ENCODE measurements at regions not wholly inside any gene's neighbourhood (a gene's known extent, or its start where the extent isn't known, plus 50 kb on each side); places are given as distances from the start of the nearest gene placed in this dataset.

DNA sequence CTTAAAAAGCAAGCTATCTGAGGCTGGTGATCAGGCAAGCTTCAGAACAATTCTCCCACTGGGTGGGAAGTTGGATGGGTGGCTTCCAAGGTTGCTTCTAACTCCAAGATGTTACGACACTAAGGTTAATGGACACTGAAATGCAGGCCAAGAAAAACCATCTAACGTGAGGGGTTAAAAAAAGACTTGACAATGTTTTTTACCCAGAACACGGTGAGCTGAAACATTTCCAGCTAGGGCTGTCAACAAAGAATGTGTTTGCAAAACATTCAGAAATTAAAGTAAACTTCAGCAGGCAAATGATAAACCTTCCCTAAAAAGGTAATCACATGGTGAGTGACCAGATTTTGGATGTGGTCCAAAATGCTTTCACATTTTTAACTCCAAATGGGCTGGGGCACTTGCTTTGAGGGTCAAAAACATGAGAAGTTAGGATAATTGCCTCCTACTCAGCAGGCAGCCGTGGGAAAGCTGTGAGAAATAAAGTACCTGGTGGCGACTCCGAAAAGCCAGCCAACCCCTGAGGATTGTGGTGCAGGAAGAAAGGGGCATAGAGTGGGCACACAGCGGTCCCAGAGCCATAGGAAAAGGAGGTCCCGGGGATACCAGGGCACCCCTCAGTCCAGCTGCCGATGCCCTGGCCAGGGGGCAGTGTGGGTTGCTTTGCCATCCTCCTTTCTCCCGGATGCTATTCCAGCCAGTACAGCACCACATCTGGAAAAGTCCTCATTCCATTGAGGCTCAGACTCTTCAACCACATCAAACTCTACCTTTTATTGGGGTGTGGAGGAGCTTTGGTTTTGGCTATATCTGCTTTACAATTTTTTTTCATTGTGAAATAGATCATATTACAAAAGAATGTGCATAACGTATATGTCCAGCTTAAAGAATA lies 90.0 kb upstream of the ATL2 start:
- no peak overlapping the region for H3K4me3 Mint-ChIP-seq
- H3K27ac Mint-ChIP-seq: peak overlapping the region; percentile 89
- TF ChIP-seq, protein P1, sequence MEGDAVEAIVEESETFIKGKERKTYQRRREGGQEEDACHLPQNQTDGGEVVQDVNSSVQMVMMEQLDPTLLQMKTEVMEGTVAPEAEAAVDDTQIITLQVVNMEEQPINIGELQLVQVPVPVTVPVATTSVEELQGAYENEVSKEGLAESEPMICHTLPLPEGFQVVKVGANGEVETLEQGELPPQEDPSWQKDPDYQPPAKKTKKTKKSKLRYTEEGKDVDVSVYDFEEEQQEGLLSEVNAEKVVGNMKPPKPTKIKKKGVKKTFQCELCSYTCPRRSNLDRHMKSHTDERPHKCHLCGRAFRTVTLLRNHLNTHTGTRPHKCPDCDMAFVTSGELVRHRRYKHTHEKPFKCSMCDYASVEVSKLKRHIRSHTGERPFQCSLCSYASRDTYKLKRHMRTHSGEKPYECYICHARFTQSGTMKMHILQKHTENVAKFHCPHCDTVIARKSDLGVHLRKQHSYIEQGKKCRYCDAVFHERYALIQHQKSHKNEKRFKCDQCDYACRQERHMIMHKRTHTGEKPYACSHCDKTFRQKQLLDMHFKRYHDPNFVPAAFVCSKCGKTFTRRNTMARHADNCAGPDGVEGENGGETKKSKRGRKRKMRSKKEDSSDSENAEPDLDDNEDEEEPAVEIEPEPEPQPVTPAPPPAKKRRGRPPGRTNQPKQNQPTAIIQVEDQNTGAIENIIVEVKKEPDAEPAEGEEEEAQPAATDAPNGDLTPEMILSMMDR (IDR thresholded peaks at IDR 0.05; ENCODE audit: unreplicated experiment): no peak
- DNase-seq (ENCODE audit: low spot score in 2 of 2, unreplicated experiment in 2 of 2): no peak
- no peaks in the 10 kb centered on the region for H3K36me3 Mint-ChIP-seq
- no peaks in the 10 kb centered on the region for H3K9me3 Mint-ChIP-seq
- peaks cover 46% of the 10 kb centered on the region for H3K4me1 Mint-ChIP-seq
- no peaks in the 10 kb centered on the region for H3K27me3 Mint-ChIP-seq (ENCODE audit: low read depth)

DNA sequence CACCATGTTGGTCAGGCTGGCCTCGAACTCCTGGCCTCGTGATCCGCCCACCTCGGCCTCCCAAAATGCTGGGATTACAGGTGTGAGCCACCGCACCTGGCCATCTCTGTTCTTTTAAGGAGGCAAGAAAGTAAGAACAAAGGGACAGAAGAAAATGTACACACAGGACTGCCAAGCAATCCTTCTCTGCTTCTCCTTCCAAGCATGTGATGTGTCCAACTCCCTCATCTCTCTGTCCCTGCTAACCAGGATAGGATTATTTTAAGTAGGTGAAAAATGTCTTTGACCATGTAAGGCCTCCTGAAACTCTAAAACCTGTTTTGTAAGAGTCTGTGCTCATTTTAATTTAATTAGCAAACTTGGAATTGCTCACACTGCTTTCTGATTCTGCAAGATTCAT lies 89.3 kb upstream of the ATL2 start:
- Mint-ChIP-seq H3K4me3 (no peak overlapping the region), H3K9me3 (no peaks in the 10 kb centered on the region), H3K27ac (peak overlapping the region; percentile 89), H3K27me3 (ENCODE audit: low read depth) (no peaks in the 10 kb centered on the region), H3K36me3 (no peaks in the 10 kb centered on the region), H3K4me1 (peaks cover 47% of the 10 kb centered on the region)
- TF ChIP-seq, protein P1 (IDR thresholded peaks at IDR 0.05; ENCODE audit: unreplicated experiment): no peak
- DNase-seq (ENCODE audit: low spot score in 2 of 2, unreplicated experiment in 2 of 2): no peak

DNA sequence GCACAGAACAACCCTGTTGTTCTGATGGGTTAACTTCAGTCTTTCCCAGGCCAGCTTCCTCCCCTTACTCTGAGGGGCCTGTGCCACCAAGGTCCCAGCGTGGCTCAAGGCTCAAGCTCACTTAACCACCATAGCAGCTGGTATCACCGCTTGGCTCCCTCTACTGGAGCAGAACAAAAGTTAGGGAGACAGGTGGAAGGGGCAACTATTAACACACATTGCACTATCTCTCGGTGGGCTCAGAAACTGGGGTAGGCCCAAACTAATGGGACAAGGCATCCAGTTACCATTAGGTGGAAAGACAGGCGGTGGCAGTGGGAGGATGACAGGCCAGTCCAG lies 88.7 kb upstream of the ATL2 start:
- Mint-ChIP-seq H3K9me3 (no peaks in the 10 kb centered on the region), H3K27me3 (ENCODE audit: low read depth) (no peaks in the 10 kb centered on the region), H3K4me3 (no peak overlapping the region), H3K4me1 (peaks cover 49% of the 10 kb centered on the region), H3K36me3 (no peaks in the 10 kb centered on the region), H3K27ac (peak overlapping the region; percentile 89)
- no peak for DNase-seq (ENCODE audit: low spot score in 2 of 2, unreplicated experiment in 2 of 2)
- TF ChIP-seq, protein P1 (IDR thresholded peaks at IDR 0.05; ENCODE audit: unreplicated experiment): no peak

DNA sequence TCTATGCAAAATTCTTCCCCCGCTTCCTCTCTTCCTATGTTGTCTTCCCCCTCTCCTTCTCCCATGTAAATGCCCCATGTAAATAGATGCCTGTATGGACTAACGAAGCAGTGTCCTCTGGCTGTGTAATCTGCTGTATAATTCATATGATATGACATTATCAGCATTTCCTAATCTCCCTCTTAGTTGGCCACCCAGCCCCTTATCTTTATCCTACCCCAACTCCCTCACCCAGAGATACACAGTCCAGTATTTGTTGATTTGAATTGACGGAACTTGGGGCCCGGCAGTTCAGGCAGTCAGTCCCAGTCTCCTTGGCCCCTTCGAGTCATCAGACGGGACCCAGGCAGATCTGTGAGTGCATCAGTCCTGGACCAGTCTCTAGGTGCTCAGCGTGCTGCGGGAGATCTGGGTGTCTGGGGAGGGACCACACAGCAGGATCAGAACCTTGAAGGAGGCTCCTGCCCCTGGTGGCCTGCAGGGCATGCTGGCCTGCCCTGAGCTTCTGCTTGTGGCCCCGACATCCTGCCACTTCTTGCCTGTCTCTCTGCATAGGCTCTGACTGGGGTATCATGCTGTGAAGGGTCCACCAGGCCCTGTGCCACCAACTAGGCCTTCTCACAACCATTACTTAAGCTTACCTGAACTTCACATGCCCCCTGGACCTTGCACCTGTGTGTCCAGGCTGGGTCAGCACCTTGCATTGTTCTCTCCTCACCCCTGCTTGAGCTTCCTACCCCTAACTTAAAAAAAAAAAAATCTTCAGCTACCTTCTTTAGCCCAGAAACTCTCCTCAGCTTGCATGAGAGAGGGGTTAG lies 88.1 kb upstream of the ATL2 start:
- TF ChIP-seq, protein P1 (IDR thresholded peaks at IDR 0.05; ENCODE audit: unreplicated experiment): no peak
- Mint-ChIP-seq H3K9me3 (no peaks in the 10 kb centered on the region), H3K27ac (peak overlapping the region; percentile 89), H3K27me3 (ENCODE audit: low read depth) (no peaks in the 10 kb centered on the region), H3K4me1 (peaks cover 53% of the 10 kb centered on the region), H3K36me3 (no peaks in the 10 kb centered on the region), H3K4me3 (no peak overlapping the region)
- no peak for DNase-seq (ENCODE audit: low spot score in 2 of 2, unreplicated experiment in 2 of 2)

DNA sequence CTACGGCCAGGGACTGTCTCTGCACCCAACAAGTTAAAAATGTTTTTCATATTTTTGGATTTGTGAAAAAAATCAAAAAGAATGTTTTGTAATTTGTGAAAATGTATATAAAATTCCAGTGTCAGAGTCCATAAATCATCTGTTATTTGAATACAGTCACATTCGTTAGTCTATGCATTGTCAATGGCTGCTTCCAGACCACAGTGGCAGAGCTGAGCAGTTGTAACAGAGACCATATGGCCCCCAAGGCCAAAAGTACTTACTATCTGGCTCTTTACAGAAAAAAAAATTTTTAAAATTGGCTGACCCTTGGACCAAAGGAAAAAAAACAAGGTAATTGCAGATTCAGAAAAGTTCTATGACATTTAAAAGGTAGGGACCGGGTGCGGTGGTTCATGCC lies 86.7 kb upstream of the ATL2 start:
- H3K27ac Mint-ChIP-seq: no peak overlapping the region
- DNase-seq (ENCODE audit: low spot score in 2 of 2, unreplicated experiment in 2 of 2): no peak
- no peaks in the 10 kb centered on the region for H3K36me3 Mint-ChIP-seq
- TF ChIP-seq, protein P1 (IDR thresholded peaks at IDR 0.05; ENCODE audit: unreplicated experiment): no peak
- H3K27me3 Mint-ChIP-seq (ENCODE audit: low read depth): no peaks in the 10 kb centered on the region
- H3K4me3 Mint-ChIP-seq: no peak overlapping the region
- peaks cover 51% of the 10 kb centered on the region for H3K4me1 Mint-ChIP-seq
- no peaks in the 10 kb centered on the region for H3K9me3 Mint-ChIP-seq
